ENCODE measurements at regions not wholly inside any gene's neighbourhood (a gene's known extent, or its start where the extent isn't known, plus 50 kb on each side); places are given as distances from the start of the nearest gene placed in this dataset.

DNA sequence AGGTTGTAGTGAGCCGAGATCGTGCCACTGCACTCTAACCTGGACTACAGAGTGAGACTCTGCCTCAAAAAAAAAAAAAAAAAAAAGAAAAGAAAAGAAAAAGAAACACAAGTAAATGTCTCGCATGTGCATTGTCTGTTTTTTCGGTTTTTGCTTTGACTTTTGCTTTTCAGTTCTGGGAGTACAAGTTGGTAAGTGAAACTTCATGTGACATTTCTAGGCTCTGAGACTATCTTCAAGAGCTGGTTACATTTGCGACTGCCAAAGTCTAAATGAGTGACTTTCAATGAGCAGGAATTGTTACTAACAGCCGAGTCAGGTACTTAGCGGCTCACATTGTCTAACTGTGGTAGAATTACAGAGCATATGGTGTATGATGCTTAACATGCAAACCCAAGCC lies 107.0 kb upstream of the CELF2 start:
- TF ChIP-seq, protein P1, sequence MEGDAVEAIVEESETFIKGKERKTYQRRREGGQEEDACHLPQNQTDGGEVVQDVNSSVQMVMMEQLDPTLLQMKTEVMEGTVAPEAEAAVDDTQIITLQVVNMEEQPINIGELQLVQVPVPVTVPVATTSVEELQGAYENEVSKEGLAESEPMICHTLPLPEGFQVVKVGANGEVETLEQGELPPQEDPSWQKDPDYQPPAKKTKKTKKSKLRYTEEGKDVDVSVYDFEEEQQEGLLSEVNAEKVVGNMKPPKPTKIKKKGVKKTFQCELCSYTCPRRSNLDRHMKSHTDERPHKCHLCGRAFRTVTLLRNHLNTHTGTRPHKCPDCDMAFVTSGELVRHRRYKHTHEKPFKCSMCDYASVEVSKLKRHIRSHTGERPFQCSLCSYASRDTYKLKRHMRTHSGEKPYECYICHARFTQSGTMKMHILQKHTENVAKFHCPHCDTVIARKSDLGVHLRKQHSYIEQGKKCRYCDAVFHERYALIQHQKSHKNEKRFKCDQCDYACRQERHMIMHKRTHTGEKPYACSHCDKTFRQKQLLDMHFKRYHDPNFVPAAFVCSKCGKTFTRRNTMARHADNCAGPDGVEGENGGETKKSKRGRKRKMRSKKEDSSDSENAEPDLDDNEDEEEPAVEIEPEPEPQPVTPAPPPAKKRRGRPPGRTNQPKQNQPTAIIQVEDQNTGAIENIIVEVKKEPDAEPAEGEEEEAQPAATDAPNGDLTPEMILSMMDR (IDR thresholded peaks at IDR 0.05): no peak
- no peak for TF ChIP-seq POLR2A (IDR thresholded peaks at IDR 0.05)
- no peak for TF ChIP-seq EP300 (IDR thresholded peaks at IDR 0.05)
